ENCODE measurements at regions not wholly inside any gene's neighbourhood (a gene's known extent, or its start where the extent isn't known, plus 50 kb on each side); places are given as distances from the start of the nearest gene placed in this dataset.

DNA sequence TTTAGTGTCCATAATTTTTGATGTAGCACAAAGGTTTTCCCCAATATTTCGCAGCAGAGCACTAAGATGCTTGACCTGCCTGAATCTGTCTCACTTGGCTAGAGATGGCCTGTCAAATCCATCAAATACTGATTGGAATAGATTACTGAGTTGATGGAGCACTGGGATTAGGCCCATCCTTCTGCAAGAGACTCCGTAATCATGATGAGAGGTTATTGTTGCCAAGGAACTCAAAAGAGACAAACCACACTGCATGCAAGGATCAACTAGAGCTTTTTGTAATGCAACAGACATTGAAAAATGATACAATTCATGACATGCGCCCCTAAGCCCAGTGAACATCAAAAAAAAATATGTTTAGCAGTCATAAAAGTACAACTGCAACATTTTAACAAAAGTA, 585.3 kb upstream of the GRAMD2B start (continued):
- TF ChIP-seq, protein P1, sequence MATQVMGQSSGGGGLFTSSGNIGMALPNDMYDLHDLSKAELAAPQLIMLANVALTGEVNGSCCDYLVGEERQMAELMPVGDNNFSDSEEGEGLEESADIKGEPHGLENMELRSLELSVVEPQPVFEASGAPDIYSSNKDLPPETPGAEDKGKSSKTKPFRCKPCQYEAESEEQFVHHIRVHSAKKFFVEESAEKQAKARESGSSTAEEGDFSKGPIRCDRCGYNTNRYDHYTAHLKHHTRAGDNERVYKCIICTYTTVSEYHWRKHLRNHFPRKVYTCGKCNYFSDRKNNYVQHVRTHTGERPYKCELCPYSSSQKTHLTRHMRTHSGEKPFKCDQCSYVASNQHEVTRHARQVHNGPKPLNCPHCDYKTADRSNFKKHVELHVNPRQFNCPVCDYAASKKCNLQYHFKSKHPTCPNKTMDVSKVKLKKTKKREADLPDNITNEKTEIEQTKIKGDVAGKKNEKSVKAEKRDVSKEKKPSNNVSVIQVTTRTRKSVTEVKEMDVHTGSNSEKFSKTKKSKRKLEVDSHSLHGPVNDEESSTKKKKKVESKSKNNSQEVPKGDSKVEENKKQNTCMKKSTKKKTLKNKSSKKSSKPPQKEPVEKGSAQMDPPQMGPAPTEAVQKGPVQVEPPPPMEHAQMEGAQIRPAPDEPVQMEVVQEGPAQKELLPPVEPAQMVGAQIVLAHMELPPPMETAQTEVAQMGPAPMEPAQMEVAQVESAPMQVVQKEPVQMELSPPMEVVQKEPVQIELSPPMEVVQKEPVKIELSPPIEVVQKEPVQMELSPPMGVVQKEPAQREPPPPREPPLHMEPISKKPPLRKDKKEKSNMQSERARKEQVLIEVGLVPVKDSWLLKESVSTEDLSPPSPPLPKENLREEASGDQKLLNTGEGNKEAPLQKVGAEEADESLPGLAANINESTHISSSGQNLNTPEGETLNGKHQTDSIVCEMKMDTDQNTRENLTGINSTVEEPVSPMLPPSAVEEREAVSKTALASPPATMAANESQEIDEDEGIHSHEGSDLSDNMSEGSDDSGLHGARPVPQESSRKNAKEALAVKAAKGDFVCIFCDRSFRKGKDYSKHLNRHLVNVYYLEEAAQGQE (IDR thresholded peaks at IDR 0.05; ENCODE audit: low read depth, low read length), result no peak
- TF ChIP-seq CHD4 (IDR thresholded peaks at IDR 0.05), result no peak
- TF ChIP-seq TARDBP (IDR thresholded peaks at IDR 0.05; ENCODE audit: borderline replicate concordance), result no peak
- TF ChIP-seq DPF2 (IDR thresholded peaks at IDR 0.05), result no peak

DNA sequence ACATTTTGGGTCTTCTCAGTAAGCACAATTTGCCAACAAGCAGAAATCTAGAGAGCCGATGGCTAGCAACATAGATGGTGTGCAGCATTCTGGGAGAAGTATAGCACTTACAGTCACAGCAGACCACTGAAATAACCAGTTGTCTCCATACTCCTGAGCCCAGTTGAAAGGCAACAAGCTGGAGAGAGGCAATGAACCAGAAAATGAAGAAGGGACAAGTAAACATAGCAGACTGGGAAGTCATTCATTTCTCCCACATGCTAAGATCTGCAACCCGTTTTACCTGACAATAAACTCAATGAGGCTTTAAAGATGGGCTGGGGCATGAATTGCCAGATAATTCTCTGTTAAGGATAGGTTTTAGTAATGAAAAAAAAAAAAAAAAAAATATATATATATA, 575.6 kb upstream of the GRAMD2B start:
- intact Hi-C loops (cut with micrococcal nuclease; ENCODE audit: unreplicated experiment) (no loop called here), in situ Hi-C loops (cut with MboI) (no loop called here)
- Histone ChIP-seq H3K4me3 (no peak overlapping the region), H3K9me3 (replicated peaks; ENCODE audit: control insufficient read depth, insufficient read depth, low read length) (no peaks in the 10 kb centered on the region), H3K36me3 (ENCODE audit: control insufficient read depth in 2 of 2, insufficient read depth in 2 of 2, low read length in 1 of 2) (no peaks in the 10 kb centered on the region), H3K4me1 (ENCODE audit: control insufficient read depth, insufficient read depth, low read length) (no peaks in the 10 kb centered on the region), H3K4me2 (ENCODE audit: control insufficient read depth, insufficient read depth) (no peak overlapping the region), H3K79me2 (ENCODE audit: control insufficient read depth, insufficient read depth, low read length) (no peaks in the 10 kb centered on the region), H3K9ac (ENCODE audit: control insufficient read depth, insufficient read depth, low read length) (no peak overlapping the region), H4K20me1 (ENCODE audit: control insufficient read depth, insufficient read depth) (no peaks in the 10 kb centered on the region), H2AFZ (ENCODE audit: control insufficient read depth, low read depth, low read length) (no peak overlapping the region), H3K27me3 (replicated peaks in 1 of 2; ENCODE audit: control insufficient read depth in 2 of 2, insufficient read depth in 2 of 2, low read length in 1 of 2) (no peaks in the 10 kb centered on the region), H3K27ac (ENCODE audit: control insufficient read depth, insufficient read depth) (no peak overlapping the region)
- BruUV-seq (replicated peaks), result no TSS peak
- POLR2A ChIA-PET, result no interaction called here
- SMC1A ChIA-PET (ENCODE audit: uncharacterized antibody, unreplicated experiment), result interaction anchor here (1.2 kb wide), 1 partner anchor 11 kb away, joined by 3 read pairs; no protein-coding TSS in a partner anchor
- DNase-seq (ENCODE audit: low read depth, low spot score), result no peak
- WGBS (ENCODE audit: insufficient coverage, insufficient replicate concordance, low lambda C conversion rate, missing lambda C conversion rate), result 35% methylated on average over 2 of the region's 2 CpGs
- no peak for ATAC-seq
- RAD21 ChIA-PET (ENCODE audit: unreplicated experiment), result no interaction called here
- FAIRE-seq, result no peak
- CTCF ChIA-PET, result interaction anchor here (1.3 kb wide), 1 partner anchor 12 kb away, joined by 4 read pairs; no protein-coding TSS in a partner anchor
- TF ChIP-seq, protein P2, sequence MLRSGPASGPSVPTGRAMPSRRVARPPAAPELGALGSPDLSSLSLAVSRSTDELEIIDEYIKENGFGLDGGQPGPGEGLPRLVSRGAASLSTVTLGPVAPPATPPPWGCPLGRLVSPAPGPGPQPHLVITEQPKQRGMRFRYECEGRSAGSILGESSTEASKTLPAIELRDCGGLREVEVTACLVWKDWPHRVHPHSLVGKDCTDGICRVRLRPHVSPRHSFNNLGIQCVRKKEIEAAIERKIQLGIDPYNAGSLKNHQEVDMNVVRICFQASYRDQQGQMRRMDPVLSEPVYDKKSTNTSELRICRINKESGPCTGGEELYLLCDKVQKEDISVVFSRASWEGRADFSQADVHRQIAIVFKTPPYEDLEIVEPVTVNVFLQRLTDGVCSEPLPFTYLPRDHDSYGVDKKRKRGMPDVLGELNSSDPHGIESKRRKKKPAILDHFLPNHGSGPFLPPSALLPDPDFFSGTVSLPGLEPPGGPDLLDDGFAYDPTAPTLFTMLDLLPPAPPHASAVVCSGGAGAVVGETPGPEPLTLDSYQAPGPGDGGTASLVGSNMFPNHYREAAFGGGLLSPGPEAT (IDR thresholded peaks at IDR 0.05; ENCODE audit: low read depth), result no peak
- no peak for TF ChIP-seq SP1 (IDR thresholded peaks at IDR 0.05; ENCODE audit: low read depth, low read length)
- TF ChIP-seq YY1 (IDR thresholded peaks at IDR 0.05; ENCODE audit: low read depth, low read length), result no peak
- no peak for TF ChIP-seq LARP7 (IDR thresholded peaks at IDR 0.05)
- TF ChIP-seq DPF2 (IDR thresholded peaks at IDR 0.05), result no peak
- TF ChIP-seq FOXM1 (IDR thresholded peaks at IDR 0.05; ENCODE audit: low read depth, low read length), result no peak
- TF ChIP-seq, protein P3, sequence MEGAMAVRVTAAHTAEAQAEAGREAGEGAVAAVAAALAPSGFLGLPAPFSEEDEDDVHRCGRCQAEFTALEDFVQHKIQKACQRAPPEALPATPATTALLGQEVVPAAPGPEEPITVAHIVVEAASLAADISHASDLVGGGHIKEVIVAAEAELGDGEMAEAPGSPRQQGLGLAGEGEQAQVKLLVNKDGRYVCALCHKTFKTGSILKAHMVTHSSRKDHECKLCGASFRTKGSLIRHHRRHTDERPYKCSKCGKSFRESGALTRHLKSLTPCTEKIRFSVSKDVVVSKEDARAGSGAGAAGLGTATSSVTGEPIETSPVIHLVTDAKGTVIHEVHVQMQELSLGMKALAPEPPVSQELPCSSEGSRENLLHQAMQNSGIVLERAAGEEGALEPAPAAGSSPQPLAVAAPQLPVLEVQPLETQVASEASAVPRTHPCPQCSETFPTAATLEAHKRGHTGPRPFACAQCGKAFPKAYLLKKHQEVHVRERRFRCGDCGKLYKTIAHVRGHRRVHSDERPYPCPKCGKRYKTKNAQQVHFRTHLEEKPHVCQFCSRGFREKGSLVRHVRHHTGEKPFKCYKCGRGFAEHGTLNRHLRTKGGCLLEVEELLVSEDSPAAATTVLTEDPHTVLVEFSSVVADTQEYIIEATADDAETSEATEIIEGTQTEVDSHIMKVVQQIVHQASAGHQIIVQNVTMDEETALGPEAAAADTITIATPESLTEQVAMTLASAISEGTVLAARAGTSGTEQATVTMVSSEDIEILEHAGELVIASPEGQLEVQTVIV (IDR thresholded peaks at IDR 0.05; ENCODE audit: borderline replicate concordance, partially characterized antibody), result no peak
- TF ChIP-seq NR2C1 (IDR thresholded peaks at IDR 0.05), result no peak
- TF ChIP-seq SMARCA5 (IDR thresholded peaks at IDR 0.05), result no peak
- no peak for TF ChIP-seq SRF (IDR thresholded peaks at IDR 0.05; ENCODE audit: low read depth in 2 of 2, low read length in 2 of 2)
- no peak for TF ChIP-seq CBX3 (IDR thresholded peaks at IDR 0.05; ENCODE audit: borderline replicate concordance, low read depth)

All from GM12878 (cell line).